ENCODE measurements at regions not wholly inside any gene's neighbourhood (a gene's known extent, or its start where the extent isn't known, plus 50 kb on each side); places are given as distances from the start of the nearest gene placed in this dataset.

GRCh38 chr6:103854059-103854458 lies 1005.7 kb downstream of the HACE1 start:
- TF ChIP-seq CTCF (IDR thresholded peaks at IDR 0.05; ENCODE audit: insufficient read depth, low read length, poor library complexity, severe bottlenecking): no peak
- TF ChIP-seq EZH2phosphoT487 (conservative IDR thresholded peaks at IDR 0.05; ENCODE audit: low read length): no peak
